CD4-positive, alpha-beta T cell treated with Interleukin-17A for 1 hour (primary cell): ENCODE measurements at regions not wholly inside any gene's neighbourhood (a gene's known extent, or its start where the extent isn't known, plus 50 kb on each side); places are given as distances from the start of the nearest gene placed in this dataset.
"Not testable (repeated sequence)": the region's sequence is repeated elsewhere in the genome, so short reads cannot be mapped to it uniquely, and the experiment has no call there.

ENCODE experiments used
- DNase-seq: peaks from one replicate; pipeline ENCODE4 v3.0.0-alpha.2; 2020

DNA sequence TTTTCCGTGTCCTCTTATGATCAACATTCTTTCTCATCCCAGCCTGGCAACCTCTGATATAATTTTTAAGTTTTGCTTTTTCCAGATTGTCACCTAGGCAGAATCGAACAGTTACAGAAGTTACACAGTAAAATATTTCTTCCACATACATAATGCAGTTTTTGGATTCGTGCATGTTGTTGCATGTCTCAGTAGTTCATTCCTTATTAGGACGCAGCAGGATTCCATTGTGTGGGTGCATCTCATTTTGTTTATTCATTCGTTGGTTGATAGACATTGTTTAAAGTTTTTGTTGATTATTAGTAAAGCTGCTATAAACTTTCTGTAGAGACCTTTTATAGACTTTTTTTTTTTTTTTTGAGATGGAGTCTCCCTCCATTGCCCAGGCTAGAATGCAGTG lies 284.3 kb upstream of the FERMT1 start:
- DNase-seq: no peak

DNA sequence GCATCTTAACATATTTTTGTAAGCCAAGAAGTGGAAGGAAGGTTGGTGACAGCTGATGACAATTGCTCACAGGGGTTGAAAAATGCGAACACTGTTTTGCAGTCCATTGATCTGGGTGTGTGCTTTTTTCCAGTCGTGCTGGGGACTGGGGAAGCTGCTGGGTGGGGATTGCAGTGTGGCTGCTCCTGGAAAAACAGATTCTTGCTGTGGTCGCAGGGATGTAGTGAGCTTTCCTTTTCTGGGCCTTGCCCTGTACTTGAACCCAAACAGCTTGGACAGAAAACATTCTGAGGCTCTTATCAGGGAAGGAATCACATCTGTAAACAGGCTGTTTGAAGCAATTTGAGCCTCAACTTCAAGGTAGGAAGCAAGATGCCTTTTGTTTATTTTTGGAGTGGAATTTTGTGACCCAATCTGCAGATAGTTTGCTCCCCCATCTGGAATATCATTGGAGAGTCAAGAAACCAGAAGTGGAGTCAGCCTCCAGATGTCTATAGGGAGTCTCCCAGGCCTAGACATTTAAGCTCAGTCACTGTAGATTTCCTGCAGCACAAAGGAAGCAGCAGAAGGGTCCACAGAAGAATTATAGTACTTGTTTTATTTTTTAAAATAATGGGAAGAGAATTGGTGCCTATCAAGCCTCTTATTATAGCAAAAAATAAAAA lies 279.2 kb upstream of the FERMT1 start:
- no peak for DNase-seq

DNA sequence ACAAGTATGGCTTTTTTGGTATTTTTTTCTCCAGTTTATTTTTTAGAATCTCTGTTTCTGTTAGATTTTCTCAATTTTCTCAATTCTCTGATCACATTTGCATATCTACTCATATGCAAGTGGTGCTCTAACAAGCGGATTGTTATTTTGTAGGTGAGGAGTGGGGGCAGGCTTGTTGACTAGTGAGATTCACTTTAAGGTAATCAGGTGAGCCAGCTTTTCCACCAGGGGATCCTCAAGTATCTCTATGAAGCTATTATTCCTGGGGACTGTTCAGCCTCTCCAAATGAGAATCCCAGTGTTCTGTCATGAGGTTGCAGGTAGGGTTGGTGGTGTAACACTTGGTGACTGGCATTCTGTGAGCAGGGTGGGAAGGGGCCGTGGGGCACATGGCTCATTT lies 274.3 kb upstream of the FERMT1 start:
- no peak for DNase-seq

DNA sequence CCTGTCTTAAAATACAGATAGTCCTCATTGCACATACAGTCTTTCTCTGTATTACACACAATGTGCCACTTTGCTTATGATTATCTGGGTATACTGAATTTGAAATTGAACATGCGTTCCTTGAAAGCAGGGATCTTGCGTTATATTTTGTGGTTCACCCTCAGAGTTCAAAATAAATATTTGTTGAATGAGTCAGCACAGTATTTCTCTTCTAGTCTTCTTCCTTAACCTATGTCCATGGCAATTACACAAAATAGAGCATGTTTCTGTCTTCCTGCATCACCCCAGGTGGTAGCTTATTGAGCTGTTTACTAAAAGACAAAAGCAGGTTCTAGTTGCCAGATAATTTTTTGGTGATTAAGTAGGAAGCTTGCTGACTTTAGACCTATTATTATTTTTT lies 272.9 kb upstream of the FERMT1 start:
- DNase-seq: no peak

DNA sequence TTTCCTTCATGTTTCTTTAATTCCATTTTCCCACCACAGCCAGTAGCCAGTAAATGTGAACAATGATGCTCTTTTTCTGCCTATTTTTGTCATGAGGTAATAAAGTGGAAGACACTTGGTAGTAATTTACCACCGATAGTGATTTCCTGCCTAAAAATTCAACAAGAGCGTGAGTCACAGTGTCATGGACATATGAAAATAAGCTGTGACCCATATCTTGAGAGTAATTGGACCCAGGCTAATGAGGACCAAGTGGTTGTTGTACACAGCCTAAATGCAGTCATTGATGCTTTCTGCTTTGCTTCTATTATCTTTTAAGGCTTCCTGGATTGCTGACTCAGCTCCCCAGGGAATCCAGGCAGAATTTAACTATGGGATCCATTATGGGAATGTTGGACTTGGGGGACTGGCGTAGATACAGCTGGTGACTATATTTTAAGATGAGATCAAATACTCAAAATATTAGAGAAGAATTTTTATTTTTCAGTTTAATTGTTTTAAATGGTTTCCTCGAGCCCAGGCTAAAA lies 265.9 kb upstream of the FERMT1 start:
- no peak for DNase-seq

DNA sequence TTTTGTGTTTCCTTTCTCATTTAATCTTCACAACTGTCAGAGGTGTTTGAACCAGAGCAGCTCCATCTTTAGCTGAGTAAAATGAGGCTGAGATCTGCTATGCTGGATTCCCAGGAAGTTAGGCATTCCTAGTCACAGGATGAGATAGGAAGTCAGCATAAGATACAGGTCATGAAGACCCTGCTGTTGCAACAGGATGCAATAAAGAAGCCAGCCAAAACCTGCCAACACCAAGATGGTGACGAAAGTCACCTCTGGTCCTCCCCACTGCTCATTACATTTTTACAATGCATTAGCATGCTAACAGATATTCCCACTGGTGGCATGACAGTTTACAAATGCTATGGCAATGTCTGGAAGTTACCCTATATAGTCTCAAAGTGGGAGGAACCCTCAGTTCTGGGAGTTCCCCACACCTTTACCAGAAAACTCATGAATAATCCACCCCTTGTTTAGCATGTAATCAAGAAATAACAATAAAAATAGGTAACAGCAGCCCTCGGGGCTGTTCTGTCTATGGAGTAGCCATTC lies 262.2 kb upstream of the FERMT1 start:
- DNase-seq: no peak

DNA sequence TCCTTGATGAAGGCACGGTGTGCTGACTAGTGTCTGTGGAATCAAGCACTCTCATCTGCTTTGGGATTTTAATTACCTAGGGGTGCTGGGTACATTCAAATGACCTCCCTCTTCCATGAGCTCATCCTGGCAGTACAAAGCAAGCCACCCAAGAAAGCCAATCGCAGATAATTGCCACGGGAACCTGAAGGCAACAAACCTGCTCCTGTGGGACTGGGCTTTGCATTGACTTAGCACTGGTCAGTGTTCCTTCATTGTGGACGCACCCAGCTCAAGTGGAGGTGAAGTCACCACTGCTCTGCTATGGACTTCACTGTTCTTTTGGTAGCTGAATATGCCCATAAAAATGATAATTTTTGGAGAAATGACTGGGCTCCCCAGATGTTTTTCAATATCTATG lies 261.6 kb upstream of the FERMT1 start:
- no peak for DNase-seq

DNA sequence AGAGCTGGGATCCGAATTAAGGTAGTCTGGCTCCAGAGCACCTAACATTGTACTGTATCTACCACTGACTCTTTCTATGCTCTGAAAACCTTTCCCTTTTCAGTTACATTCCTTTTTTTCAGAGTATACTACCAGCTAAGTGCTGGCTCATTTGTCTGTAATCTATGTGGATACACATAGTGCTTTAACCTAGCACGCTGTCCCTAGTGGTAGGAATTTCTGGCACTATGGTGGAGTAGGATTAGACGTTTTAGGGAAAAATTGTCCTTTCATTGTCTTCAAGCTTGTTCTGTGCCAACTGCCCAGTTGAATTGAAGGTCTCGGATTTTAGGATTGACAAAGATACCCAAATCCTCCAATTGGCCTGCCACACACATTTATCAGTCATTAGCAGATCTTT lies 259.1 kb upstream of the FERMT1 start:
- no peak for DNase-seq

DNA sequence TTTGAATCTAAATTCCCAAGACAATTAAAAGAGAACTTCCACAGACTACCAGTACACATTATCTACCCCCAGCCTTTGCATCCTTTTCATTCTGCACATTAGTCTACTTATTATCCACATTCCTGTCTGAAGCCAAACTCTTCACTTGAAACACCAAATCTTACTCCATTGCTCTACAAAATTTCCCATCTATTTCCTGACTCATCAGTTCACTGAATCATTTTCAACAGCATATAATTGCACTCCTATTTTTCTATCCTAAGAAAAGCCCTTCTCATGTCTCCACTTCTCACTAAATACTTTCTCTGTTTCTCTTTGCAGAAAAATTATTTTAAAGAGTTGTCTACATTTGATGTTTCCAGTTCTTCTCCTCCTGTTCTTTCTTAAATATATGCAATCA lies 239.4 kb upstream of the FERMT1 start:
- no peak for DNase-seq

DNA sequence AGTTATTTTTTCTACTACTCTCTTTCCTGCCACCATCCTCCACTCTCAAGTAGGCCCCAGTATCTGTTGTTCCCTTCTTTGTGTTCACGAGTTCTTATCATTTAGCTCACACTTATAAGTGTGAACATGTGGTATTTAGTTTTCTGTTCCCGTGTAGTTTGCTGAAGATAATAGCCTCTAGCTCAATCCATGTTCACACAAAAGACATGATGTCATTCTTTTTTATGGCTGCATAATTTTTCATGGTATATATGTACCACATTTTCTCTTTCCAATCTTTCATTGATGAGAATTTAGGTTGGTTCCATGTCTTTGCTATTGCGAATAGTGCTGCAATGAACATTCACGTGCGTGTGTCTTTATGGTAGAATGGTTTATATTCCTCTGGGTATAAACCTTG lies 237.9 kb upstream of the FERMT1 start:
- DNase-seq: no peak

DNA sequence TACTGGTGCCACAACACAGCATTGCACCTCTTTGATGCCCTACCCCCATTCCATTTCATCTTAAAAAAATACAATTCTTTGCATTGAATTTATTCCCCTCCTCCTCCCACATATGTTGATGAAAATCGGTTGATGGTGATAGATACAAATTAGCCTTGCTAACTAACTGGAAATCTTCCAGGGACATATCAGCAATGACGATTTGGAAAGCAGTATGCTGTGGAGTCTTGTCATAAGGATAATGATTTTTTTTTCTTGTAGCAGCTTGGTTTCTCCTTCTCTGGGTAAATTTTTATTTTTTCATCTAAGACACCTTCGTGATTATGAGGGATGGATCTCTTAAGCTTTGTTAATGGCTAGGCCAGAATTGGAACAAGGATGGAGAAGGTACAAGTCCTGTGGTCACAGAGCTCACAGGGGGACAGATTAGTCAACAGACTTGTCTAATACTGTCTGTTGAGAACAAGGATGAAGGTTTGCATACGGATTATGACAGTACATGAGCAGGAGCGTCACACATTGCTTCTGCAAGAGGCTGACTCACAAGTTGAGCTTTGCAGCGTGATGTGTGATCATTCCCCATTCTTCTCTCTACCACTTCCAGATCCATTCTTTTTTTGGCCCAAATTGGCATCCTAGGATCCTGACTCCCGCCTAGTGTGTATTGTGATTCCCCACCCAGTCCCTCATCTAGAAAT lies 233.1 kb upstream of the FERMT1 start:
- no peak for DNase-seq

DNA sequence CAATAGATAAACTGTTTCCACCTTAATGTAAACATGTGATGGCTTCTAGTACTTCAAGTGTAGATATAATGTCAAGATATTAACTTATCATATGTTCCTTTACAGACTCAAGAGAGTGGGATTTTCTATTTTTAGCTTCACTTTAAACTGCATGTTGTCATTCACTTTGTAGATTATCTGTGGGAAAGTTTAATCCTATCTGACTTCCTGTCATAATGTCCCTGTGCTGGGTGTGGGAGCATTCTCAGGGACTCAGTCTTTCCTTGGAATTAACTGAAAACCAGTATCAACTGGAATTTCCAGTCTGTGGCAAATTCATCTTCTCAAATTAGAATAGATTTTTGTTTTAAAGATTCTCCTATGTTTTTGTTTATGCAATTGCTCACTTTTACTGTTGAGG lies 226.1 kb upstream of the FERMT1 start:
- DNase-seq: no peak

DNA sequence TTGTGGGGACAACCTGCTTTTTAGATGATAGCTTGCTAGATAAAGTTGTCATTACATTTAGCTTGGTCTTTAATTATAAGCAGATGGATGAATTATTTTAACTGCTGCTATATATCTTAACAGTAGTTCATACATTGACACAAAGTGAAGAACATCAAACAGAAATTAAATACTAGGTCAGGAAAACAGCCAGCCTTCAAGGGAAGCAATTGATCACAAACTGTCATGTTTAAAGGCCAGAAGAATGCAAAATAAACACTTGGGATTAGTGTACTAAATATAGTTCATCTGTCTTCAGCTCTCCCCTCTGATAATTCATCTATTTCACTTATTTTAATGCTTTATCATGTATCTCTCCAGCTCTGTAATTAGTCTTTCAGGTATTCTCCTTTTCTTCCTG lies 225.1 kb upstream of the FERMT1 start:
- DNase-seq: no peak

DNA sequence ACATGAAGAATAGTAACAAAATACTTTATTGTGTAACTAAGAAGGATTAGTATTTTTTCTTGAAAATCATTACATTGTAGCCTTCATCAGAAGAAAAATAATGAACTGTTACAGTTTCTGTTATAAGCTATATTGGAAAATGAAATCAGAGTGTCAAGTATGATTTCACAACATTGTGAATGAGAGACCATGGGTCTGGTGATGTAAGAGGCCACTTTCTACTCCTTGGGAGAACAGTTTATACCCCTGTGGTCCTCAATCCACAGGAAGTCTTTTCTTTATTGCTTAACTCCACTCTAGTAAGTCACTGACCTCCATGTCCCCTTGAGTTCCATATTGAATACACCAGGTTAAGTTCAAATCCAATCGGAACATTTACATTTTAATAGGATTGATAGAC lies 218.7 kb upstream of the FERMT1 start:
- DNase-seq: no peak

DNA sequence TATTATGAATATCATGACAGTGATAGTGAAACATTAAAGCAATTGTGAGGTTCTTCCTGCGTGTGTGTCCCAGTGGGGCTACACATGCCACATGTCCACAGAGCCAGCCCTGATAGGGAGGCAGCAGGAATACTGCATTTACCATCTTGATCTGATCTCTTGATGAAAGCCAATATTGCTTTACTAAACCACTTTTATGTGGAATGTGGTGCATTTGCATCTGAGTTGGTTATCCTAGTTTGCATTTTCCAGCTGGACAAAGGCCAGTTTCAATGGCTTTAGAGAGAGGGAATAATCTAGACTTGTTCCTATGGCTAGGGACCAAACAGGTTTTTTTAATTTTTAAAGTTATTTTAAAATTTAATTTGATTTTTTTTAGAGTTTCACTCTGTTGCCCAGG lies 216.3 kb upstream of the FERMT1 start:
- DNase-seq: no peak

DNA sequence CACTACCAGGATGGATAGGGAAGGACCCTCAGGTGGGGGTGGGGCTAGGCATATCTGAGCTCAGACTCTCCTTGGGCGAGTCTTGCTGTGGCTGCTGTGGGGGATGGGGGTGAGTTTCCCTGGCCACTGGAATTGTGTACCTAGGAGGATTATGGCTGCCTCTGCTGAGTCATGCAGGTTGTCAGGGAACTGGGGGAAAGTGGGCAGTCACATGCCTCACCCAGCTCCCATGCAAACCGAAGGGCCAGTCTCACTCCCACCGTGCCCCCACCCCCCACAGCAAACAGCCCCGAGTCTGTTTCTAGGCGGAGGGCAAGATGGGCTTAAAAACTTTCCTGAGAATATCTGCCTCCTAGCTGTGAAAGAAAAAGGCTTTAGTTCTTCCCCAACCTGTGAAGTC lies 210.3 kb upstream of the FERMT1 start:
- DNase-seq: no peak

DNA sequence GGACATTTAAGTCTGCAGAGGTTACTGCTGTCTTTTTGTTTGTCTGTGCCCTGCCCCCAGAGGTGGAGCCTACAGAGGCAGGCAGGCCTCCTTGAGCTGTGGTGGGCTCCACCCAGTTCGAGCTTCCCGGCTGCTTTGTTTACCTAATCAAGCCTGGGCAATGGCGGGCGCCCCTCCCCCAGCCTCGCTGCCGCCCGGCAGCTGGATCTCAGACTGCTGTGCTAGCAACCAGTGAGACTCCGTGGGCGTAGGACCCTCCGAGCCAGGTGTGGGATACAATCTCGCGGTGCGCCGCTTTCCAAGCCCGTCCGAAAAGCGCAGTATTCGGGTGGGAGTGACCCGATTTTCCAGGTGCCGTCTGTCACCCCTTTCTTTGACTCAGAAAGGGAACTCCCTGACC lies 198.4 kb upstream of the FERMT1 start:
- not testable (repeated sequence) for DNase-seq

DNA sequence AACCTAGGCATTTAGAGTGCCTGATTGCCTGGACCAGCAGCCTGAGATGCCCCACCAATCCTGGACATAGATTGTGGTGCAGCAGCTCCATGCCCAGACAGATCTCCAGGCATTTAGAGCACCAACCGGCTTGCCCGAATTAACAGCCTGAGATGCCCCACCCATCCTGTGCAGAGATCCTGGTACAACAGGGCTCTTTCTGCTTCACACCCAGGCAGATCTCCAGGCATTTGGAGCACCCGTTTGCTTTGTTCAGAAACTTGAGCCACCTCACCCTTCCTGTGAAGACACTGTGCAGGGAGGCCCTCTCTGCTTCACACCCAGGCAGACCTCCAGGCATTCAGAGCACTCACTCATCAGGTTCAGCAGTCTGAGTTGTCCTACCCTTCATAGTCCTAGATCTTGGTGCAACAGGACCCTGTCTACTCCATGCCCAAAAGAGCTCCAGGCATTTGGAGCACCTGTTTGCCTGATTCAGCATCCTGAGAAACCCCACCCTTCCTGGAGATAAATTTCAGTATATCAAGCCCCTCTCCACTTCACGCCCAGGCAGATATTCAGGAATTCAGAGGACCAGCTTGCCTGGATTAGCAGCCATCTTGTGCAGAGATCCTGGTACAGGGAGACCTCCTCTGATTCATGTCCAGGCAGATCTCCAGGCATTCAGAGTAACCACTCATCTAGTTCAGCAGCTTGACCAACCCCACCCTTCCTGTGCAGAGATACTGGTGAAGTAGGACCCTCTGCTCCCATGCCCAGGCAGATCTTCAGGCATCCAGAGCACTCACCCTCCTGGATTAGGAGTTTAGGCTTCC lies 189.2 kb upstream of the FERMT1 start:
- no peak for DNase-seq

DNA sequence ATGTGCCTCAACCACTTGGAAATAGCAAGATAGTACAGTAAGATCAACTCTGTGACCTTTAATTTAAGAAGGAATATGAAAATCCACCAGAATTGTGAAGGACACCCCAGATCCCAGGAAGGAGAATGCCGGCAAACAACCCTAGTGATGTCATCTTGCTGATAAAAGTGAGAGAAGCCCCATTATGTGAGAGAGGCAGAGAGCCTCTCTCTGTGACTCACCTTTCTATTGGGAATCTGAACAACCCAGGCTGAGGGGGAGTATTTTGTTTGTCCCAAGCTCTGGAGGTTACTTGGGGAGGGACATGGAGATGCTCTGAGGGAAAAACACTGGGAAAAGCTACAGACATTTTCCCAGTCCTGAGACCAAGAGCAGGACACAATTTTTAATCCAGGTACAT lies 188.3 kb upstream of the FERMT1 start:
- no peak for DNase-seq

DNA sequence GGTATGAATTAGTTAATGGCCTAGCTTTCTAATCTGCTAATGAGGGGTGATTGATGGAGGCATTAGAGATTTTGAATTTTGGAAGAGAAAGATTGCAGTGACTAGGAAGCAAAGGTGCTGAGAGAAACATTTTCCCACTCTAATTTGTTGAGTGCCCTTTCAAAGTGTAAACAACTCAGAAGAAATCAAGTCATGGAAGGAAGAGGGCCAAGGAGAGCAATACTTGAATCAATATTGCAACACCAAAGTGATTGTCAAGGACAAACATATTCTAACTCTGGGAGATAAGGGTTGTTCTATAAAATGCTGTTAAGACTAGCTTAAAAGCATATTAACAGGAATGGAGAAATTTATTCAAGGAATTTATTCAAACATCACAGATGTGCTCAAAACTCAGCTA lies 182.7 kb upstream of the FERMT1 start:
- no peak for DNase-seq

DNA sequence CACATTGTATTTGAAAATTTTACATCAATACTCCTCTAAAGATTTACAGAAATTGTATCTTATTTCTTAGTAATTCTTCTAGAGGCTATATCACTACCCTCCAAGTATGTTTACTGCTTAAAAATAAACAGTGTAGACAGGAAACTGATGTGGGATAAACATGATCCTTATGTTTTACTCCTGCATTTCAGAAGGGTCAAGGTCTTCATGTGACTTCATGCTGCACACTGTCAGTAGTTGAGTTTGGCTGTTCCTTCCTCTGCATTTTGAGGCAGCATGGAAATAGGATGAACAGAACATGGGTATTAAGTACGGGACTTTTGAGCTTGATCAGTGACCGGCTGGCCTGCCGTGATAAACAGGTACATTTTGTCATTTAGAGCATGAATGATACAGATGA lies 179.2 kb upstream of the FERMT1 start:
- no peak for DNase-seq

DNA sequence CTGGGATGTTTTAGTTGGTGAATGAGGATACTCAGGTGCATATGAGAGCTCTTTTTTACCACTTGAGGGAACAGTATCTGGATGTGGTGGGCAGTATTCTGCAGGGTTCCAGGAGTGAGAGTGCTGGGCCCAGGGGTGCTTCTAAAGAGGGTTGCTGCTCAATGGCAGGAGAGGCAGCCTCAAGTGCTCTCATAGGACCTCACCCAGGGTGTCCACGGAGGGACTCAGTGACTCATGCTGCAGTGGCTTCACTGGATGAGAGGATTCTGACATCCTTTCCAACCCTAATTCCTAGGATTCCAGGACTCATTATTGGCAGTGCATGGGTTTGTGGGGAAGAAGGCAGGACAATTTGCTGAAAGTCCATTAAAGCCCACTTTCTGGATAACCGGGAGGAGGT lies 176.6 kb upstream of the FERMT1 start:
- DNase-seq: no peak

DNA sequence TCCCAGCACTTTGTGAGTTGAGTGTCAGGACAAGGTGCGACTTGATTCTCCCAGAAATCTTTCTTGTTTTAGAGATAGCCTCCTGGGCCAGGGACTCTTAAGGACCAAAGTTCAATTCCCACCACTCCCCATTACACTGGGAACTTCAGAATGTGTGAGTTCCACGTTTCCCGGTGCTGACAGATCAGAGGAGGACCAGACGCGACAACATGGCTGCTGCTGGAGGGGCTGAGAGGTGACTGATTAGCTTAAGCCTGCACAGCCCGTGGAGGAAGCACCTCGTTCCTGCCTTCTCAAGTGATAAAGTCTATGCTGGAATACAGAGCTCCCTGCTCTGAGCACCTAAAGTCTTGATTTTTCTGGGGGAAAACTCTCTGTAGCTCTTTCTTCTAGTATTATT lies 175.2 kb upstream of the FERMT1 start:
- no peak for DNase-seq

DNA sequence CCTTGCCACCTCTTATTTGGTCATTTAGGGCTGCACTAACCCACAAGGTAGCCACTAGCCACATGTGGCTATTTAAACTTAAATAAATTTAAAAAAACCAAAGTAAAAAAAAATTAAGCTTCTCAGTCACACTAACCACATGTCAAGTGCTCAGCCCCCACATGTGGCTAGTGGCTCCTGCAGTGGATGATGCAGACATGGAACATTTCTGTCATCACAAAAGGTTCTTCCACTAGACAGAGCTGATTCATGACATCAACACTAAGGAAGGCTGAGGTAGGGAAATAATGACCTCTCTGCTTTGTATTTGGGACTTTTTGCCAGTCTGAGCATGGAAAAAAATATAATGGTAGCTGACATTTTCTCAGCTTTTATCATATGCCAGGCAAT lies 173.0 kb upstream of the FERMT1 start:
- DNase-seq: no peak
